B cell (primary cell): ENCODE measurements at regions not wholly inside any gene's neighbourhood (a gene's known extent, or its start where the extent isn't known, plus 50 kb on each side); places are given as distances from the start of the nearest gene placed in this dataset.

Source experiments
- CTCF ChIP-seq: fragments of 200-600 bp; IDR thresholded peaks from one replicate; pipeline ENCODE4 v1.8.0; 2022; ENCODE audit warnings: antibody characterized with exemption, mild to moderate bottlenecking
- EZH2 ChIP-seq: IDR thresholded peaks from 2 replicates; pipeline ENCODE4 v1.6.1; 2012; ENCODE audit warnings: borderline replicate concordance, low read depth, mild to moderate bottlenecking, moderate library complexity, low read length; ENCODE audit not compliant: insufficient read depth, poor library complexity, severe bottlenecking

GRCh38 chr1:58883037-58883887 lies 99.4 kb upstream of the JUN start:
- TF ChIP-seq EZH2 (no peak), CTCF (no peak)
